GM21737 (cell line): ENCODE measurements at regions not wholly inside any gene's neighbourhood (a gene's known extent, or its start where the extent isn't known, plus 50 kb on each side); places are given as distances from the start of the nearest gene placed in this dataset.

Experiments
- ATAC-seq: cut with Tn5 transposase; IDR thresholded peaks from one replicate; pipeline ENCODE4 v1.9.1; 2021; ENCODE audit warnings: mild to moderate bottlenecking, moderate library complexity; ENCODE audit not compliant: unreplicated experiment

GRCh38 chr1:218525451-218526197 lies 180.5 kb downstream of the TGFB2 start:
- no peak for ATAC-seq

- ATAC-seq = no peak
Measured at GRCh38 chr1:218526198-218526580, 181.1 kb downstream of the TGFB2 start.

GRCh38 chr1:218527737-218528136 lies 182.6 kb downstream of the TGFB2 start:
- ATAC-seq = no peak

GRCh38 chr1:218529646-218530300 lies 184.6 kb downstream of the TGFB2 start:
- no peak for ATAC-seq

DNA sequence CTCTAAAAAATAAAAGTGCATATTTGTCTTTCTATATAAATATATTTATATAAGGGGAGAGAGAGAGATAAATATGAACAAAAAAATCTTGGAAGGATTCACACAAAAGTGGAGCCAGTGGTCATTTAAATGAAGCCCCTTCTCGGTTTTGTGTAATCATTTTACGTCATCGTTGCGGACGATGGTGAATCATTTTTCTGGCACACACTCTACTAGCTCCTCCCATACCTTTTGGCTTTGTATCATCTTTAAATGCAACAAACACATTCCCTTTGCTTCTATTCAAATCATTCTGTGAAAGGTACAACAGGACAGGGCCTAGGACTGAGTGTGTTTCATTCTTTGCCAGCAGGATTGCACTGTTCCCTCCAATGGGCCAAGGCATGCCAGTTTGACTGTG lies 186.8 kb downstream of the TGFB2 start:
- no peak for ATAC-seq

- ATAC-seq = no peak
Measured at GRCh38 chr1:218536296-218536986, 191.3 kb downstream of the TGFB2 start.

DNA sequence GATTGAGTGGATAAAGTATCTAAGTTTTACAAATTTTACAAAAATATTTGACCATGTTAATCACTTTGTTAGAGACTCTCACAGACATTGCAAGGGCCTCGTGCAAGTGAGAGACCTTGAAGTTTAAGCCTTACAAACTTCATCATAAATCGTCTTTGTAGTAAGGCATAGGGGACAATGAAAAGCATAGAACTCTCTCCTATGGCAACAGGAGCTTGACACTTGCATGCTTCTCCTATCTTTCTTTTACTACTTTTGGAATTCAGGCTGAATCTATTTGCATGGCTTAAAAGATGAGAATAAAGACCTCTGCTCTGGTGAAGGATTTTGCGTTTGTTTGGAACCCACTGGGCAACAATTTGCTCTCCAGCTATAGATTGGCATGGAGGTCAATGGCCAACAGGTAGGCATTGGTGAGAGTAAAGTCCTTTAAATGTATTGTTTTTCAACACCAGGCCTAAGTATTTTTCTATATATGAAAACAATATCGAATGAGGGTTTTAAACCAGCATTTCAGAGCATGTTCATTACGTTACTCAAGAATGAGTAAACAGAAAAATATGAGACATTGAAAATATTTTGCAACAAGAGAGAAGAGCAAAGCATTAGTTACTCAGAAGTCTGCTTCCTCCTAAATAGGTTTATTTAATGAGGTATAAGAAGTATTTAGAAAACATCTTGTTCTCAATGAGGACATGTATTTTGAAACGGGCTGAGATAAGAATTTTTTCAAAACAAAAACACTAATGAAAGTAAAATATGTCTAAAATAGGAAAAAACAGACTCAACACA lies 192.2 kb downstream of the TGFB2 start:
- no peak for ATAC-seq

GRCh38 chr1:218538341-218538740 lies 193.2 kb downstream of the TGFB2 start:
- no peak for ATAC-seq

DNA sequence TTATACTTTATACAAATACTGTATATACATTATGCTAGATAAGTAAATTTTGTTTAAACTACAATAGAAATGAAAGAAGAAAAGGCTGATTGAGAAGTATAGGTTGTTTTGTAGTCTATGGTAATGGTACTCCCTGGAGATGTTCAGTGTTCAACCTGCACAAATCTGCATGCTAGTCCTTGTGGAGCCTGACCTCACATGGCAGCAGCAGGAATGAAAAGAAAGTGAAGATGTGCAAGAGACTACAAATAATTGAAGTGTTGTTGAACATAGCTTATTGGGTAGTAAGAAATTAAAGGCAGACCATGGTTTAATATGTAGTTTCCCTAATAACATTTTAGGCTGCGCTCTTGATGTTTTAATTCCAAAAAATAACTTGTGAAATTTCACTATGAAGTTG lies 201.2 kb downstream of the TGFB2 start:
- ATAC-seq = no peak

DNA sequence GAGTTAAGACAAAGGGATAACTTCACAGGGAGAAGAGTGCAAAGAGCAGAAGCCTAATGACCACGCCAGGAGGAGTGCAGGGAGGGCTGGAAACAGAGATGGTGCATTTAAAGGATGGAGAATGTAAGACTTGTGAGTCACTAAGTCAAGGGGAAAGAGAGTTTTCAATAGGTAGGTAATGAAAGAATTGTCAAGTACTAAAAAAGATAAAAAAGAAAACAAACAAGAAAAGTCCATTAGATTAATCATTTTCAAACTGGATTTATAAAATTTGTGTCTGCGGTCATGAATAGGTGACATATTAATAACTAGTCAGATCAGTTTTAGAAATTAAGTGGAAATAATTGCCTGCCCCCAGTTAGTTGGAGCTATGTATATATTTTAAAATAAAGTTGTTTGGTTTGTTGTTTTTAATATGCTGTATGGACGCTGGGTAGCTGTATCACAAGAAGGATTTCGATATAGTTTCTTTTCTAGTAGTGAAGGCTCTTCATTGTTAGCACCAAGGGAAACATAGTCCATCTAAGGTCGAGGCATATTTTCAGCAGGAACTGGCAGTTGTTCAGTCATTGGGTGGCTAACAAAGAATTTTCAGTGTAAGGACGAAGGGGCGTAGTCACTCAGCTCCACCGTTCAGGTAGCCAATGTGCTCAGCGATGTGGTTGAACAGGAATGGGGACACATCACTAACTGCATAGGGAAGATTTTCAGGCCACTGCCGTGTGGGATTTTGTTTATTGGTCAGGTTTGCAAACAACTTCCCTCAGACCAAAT lies 203.0 kb downstream of the TGFB2 start:
- ATAC-seq = no peak

DNA sequence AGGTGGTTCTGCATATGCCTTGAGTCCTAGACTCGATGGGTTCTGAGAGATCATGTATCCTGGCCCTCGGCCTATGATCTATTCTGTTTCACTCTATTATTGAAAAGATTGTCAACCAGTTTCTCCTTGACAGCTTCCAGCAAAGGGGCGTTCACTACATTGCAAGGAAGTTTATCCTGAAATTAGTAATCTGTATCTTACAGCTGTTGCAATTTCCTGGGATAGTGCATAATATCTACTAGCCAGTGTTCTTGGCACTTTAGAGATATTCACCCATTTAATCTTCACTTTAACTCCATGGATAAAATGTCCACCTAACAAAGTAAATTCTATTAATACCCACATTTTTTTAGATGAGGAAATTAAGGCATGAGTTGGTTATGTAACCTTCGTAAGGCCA lies 203.6 kb downstream of the TGFB2 start:
- ATAC-seq = no peak

GRCh38 chr1:218553197-218553596 lies 208.1 kb downstream of the TGFB2 start:
- no peak for ATAC-seq

DNA sequence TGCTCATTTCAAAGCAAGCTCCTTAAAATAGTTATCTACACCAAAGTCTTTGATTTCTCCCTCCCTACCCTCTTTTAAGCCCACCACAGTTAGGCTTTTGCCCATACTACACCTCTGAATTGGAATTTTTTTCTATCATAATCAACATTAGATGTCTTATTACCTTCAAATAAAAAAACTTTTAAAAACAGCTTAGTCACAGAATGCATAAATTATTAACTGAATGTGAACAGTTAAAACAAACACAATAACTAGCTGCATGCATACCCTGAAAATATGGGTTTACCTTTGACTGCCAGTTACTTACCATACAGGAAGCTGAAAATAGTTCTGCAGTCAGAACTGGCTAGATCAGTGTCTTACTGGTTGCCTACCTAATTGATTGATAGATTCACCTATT lies 210.9 kb downstream of the TGFB2 start:
- ATAC-seq = no peak

- ATAC-seq = no peak
Measured at GRCh38 chr1:218557731-218558130, 212.6 kb downstream of the TGFB2 start.

DNA sequence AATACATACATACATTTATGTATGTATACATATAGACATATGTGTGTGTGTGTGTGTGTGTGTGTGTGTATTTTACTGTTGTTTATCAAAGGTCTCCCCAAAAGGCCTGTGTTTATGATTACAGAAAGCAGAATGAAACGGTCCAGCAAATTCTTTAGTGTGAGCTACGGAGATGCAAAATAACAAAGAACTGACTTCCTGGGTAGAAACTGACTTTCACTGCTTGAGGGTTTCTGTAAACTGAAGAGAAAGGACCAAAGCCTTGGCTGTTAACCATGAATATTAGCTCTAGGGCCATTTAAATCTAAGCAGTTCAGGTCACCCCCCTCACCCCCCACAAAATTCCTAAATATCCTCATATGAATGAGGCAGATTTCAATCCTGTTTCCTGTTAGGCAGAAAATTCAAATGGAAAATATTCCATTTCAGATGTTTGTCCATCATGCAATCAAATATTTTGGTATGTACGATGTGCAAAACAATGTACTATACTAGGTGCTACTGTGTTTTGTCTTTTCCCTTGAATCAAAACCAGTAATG lies 213.2 kb downstream of the TGFB2 start:
- ATAC-seq = no peak

DNA sequence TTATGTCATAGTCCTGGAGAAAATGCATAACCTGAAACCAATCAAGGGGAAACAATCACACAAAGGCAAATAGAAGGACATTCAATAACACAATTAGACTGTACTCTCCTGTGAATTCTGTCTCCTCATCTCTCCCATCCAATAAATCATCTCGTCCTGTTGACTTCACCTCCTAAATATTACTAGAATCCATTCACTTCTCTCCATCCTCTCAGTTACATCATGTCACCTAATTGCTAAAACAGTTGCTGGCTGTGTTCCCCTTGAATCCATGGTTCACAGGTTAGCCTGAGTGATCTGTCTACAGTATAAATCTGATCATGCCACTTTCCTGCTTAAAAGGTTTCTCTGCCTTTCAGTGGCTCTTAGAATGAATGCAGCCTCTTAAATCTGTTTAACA lies 220.2 kb downstream of the TGFB2 start:
- no peak for ATAC-seq

- ATAC-seq = no peak
Measured at GRCh38 chr1:218568962-218569550, 223.9 kb downstream of the TGFB2 start.

DNA sequence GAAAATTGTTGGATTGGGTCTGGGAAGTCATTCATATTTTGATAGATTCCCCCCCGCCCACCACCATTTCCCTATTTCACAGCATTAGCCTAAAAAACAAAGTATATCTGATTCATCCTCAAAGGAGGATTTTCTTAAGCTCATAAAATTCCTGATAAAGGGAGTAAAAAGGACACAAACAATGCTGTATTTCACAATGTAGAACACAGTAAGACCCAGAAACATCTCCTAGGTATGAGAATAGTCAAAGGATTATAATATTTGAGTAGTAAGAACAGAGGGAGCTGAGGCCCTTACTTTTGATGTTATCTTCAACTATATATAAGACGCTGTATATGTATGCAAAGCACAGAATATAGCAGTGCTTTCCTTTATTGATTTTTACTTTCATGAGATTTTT lies 225.3 kb downstream of the TGFB2 start:
- no peak for ATAC-seq

GRCh38 chr1:218571491-218571890 lies 226.4 kb downstream of the TGFB2 start:
- no peak for ATAC-seq

- no peak for ATAC-seq
Measured at GRCh38 chr1:218572050-218572449, 226.9 kb downstream of the TGFB2 start.
